NCI-H2107 (cell line): ENCODE measurements at regions not wholly inside any gene's neighbourhood (a gene's known extent, or its start where the extent isn't known, plus 50 kb on each side); places are given as distances from the start of the nearest gene placed in this dataset.

Source experiments
- DNase-seq: peaks from one replicate; lab custom pipeline; 2025; lab: John Stamatoyannopoulos, UW

DNA sequence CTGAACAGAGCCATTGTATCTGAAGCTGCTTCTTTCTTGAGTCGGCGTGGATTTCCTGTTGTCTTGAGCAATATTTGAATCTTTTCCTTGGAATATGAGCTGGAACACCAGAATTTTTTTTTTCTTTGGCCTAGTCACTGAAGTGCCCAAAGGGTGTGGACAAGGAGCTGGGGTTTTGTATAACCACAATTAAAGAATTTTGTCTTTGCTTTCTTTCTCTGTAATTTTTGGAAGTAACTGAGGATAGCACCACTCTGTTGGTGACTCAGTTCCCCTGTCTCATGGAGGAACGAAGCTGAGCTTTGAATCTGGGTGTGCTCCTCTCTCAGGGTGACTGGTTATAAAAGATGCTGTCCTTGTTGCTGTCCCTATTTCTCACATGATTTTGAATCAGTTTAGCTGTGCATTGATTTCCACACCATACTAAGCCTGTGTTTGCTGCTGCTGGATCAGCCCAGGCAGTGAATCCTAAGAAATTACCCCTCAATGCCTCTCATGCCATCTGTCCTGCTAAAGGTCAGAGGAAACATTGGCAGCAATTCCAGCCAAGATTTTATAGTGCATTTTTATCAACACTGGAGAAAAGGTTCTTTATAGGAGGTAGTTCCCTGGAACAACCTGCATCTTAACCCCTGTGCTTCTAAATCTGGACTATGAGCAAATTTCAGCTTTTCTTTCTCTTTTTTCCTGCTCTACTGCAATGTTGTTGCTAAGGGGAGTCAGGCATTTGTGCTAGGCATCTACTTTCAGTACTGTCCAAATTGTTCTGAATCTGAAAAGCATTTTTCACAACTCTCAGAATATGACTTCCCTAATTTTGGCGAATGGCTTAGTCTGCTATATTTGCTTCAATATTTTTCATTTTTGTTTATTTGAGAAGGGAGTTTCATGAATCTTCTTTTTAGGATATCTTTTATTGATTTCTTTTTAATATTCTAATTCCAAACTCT lies 540.8 kb downstream of the SOX6 start:
- no peak for DNase-seq

GRCh38 chr11:15816260-15816871 lies 540.0 kb downstream of the SOX6 start:
- DNase-seq: no peak

DNA sequence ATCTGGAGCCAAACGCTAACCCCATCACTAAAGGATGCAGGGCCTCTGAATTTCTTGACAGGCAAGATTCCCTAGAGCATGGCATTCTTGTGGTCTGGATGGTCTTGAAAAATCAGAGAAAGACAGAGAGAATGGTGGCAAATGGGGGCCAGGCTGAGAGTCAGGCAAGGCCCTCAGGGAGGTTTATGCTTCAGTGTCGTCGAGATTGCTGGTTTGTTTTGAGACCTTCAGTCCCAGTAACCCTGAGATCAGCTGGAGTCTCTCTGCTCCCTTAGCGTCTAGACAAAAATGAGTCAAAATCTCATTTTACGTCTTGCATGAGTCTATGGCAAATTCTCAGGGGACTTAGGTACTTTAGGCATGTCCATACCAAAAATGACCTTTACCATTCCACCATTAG lies 539.3 kb downstream of the SOX6 start:
- no peak for DNase-seq

- DNase-seq: no peak
These were observed 538.1 kb downstream of the SOX6 start for GRCh38 chr11:15818132-15818842.

- DNase-seq: peak; percentile 52
These were observed 536.6 kb downstream of the SOX6 start for GRCh38 chr11:15819679-15820286.

- no peak for DNase-seq
These were observed 534.9 kb downstream of the SOX6 start for GRCh38 chr11:15821451-15821850.

DNA sequence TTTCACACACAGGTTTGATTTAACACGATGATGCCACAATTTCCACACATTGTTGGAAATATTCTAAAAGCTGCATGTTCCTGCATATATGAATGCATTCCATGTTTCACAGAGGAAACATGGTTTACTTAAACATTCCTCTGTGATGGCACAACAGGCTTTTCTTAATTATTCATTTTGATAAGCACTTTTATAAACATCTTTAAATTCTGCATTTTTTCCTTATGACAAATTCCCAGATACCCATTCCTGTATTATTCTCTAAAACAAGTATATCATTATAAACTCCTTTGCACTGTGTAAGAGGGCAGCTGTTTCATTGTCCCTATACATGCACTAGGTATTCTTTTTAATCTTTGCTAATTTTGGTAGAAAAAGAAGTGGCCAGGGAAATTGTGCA lies 532.3 kb downstream of the SOX6 start:
- no peak for DNase-seq

DNA sequence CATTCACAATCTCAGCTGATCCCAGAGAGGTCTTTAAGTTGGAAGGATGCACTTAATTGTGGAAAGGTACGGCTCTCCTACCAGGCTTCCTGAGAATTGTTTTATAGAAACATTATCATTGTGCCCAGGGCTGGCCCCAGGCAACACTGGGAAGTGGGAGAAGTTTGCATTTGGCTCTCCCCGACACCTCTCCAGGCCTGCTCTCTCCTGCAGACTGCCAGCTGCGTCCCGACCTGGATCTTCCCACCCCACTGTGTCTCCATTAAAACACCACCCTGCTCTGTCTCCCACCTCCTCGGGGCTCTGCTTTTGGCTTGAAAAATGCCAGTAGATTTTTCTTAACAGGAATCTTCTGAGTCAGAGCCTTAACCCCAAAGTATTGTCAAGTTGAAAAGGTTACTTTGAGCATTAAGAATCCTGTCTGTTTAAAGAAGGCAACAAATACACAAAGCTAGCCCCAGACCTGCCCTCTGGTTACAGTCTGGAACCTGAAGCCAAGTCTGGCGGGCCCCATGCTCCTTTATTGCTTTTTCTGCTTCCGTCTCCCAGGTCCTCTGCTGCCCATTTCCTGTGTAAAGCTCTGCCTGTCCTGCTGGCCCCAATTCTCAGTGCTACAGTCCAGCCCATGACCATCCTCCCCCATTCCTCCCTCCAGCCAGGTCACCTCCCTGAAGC lies 530.2 kb downstream of the SOX6 start:
- DNase-seq: no peak

DNA sequence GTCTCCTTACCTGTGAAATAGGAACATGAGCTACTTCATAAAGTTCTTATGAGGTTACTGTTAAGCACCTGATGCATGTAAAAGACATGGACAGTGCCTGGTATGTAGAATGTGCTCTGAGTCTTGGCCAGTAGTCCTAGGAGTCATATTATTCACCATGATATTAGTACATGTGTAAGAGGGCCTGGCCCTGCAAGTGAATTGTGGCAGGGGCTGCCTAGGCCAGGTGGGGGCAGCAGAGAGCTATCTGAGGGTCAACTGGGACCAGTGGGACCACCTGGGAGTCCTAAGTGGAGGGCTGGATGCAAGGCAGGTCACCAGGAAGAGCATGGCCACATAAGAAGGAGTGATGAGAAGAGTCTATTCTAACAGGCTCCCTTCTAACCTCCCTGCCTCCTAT lies 529.5 kb downstream of the SOX6 start:
- no peak for DNase-seq

GRCh38 chr11:15828215-15828853 lies 528.0 kb downstream of the SOX6 start:
- DNase-seq: no peak

DNA sequence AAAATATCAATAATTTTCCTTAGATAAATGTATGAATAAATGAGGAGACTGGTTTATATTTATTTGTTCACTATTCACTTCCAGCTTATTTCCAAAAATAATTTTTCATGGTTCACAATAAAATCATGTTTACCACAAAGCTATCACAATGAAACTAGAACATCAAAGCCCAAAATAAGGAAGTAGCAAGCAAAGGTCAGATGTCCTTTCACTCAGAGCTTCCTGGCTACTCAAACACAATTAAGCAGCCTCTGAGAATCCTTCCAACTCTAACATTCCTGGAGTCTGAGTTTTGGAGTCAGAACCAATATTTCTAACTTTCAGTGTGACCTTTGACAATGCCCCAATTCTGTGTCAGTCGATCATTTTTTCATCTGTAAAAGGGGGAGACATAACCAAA lies 527.0 kb downstream of the SOX6 start:
- no peak for DNase-seq

- DNase-seq: no peak
These were observed 525.5 kb downstream of the SOX6 start for GRCh38 chr11:15830741-15831428.

- no peak for DNase-seq
These were observed 520.4 kb downstream of the SOX6 start for GRCh38 chr11:15835788-15836411.

- DNase-seq: no peak
These were observed 519.6 kb downstream of the SOX6 start for GRCh38 chr11:15836795-15837194.

GRCh38 chr11:15837901-15838489 lies 518.4 kb downstream of the SOX6 start:
- no peak for DNase-seq

- DNase-seq: no peak
These were observed 517.3 kb downstream of the SOX6 start for GRCh38 chr11:15839061-15839460.

GRCh38 chr11:15840966-15841365 lies 515.4 kb downstream of the SOX6 start:
- DNase-seq: no peak

- DNase-seq: no peak
These were observed 514.2 kb downstream of the SOX6 start for GRCh38 chr11:15841931-15842740.

GRCh38 chr11:15843309-15843872 lies 513.0 kb downstream of the SOX6 start:
- peak; percentile 88 for DNase-seq
